ENCODE measurements at regions not wholly inside any gene's neighbourhood (a gene's known extent, or its start where the extent isn't known, plus 50 kb on each side); places are given as distances from the start of the nearest gene placed in this dataset.

GRCh38 chr3:194857469-194858113 is 171.9 kb downstream of the FAM43A start:
- no peak overlapping the region for H3K27ac ChIP-seq
- no peak for TF ChIP-seq CTCF (conservative IDR thresholded peaks at IDR 0.05)
- TF ChIP-seq ZFX (IDR thresholded peaks at IDR 0.05), result no peak

- no peak overlapping the region for H3K27ac ChIP-seq
- TF ChIP-seq ZFX (IDR thresholded peaks at IDR 0.05) (no peak), CTCF (conservative IDR thresholded peaks at IDR 0.05) (no peak)
Observed at GRCh38 chr3:194858382-194858781, 172.7 kb downstream of the FAM43A start.

GRCh38 chr3:194860725-194861124 is 175.0 kb downstream of the FAM43A start:
- TF ChIP-seq ZFX (IDR thresholded peaks at IDR 0.05), result no peak
- no peak for TF ChIP-seq CTCF (conservative IDR thresholded peaks at IDR 0.05)

GRCh38 chr3:194861375-194861774 is 175.7 kb downstream of the FAM43A start:
- TF ChIP-seq ZFX (IDR thresholded peaks at IDR 0.05) (no peak), CTCF (conservative IDR thresholded peaks at IDR 0.05) (no peak)

More at GRCh38 chr3:194860725-194861124, 175.0 kb downstream of the FAM43A start:
- peak overlapping the region; percentile 7 for H3K27ac ChIP-seq

GRCh38 chr3:194865061-194865460 is 179.4 kb downstream of the FAM43A start:
- TF ChIP-seq ZFX (IDR thresholded peaks at IDR 0.05) (no peak), CTCF (conservative IDR thresholded peaks at IDR 0.05) (no peak)

More at GRCh38 chr3:194861375-194861774, 175.7 kb downstream of the FAM43A start:
- H3K27ac ChIP-seq, result no peak overlapping the region; the same call in 1 of the 2 replicates

GRCh38 chr3:194865615-194866014 is 179.9 kb downstream of the FAM43A start:
- no peak for TF ChIP-seq CTCF (conservative IDR thresholded peaks at IDR 0.05)
- TF ChIP-seq ZFX (IDR thresholded peaks at IDR 0.05), result no peak
- H3K27ac ChIP-seq, result no peak overlapping the region

More at GRCh38 chr3:194865061-194865460, 179.4 kb downstream of the FAM43A start:
- no peak overlapping the region for H3K27ac ChIP-seq

- TF ChIP-seq CTCF (conservative IDR thresholded peaks at IDR 0.05) (no peak), ZFX (IDR thresholded peaks at IDR 0.05) (no peak)
- no peak overlapping the region for H3K27ac ChIP-seq
Observed at GRCh38 chr3:194866236-194866635, 180.6 kb downstream of the FAM43A start.

Measured in C4-2B (cell line).